ENCODE measurements at regions not wholly inside any gene's neighbourhood (a gene's known extent, or its start where the extent isn't known, plus 50 kb on each side); places are given as distances from the start of the nearest gene placed in this dataset.

DNA sequence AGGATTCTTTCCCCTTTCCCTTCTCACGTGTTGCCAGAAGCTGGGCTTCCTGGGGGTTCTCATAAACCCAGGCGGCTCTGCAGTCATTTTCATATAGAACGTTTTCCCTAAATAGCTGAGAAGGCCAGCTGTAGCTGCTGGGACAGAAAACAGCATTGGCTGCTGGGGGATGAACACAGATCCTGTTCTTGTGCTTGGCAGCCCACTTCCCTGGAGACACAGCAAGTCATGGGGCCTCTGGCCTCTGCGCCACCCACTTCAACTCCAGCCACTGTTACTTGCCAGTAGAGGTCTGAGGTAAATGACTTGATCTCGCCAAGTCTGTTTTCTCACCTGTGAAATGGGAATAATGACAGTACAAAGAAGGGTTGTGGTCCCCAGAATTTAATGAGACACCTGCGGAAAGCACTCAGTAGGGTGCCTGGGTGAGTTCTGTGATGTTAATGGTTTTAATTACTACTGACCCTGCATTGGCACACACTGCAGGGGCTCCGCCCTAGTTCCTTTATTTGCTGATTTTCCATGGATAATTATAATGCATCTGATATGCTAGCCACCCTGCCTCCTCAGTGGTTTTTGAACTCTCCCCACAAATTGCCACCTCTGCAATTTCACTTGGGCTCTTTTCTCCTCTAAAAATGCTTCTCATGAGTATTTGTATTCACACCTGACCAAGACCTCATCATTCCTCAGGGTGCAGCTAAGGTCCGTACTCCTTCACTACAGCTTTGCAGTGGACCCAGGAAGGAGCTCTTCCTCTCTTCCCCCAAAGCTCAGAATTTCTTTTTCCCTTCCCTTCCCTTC lies 274.7 kb downstream of the RPLP1 start:
- no peaks in the 10 kb centered on the region for H3K4me1 ChIP-seq
- ChIA-PET CTCF (interaction anchor here (1.2 to 1.7 kb wide), 2 partner anchors 16 to 18 kb away, joined by 3 to 6 read pairs; no protein-coding TSS in a partner anchor), POLR2A (no interaction called here)
- no peak for DNase-seq (ENCODE audit: low read depth in 1 of 2, low spot score in 1 of 2)
- H3K9me3 ChIP-seq: no peaks in the 10 kb centered on the region
- TF ChIP-seq MAFK (IDR thresholded peaks at IDR 0.05; ENCODE audit: partially characterized antibody) (peak; percentile 54), USF2 (IDR thresholded peaks at IDR 0.05) (no peak)
- 69% methylated on average over 8 of the region's 8 CpGs for WGBS (ENCODE audit: missing lambda C conversion rate)
- ATAC-seq: no peak
- no peak for FAIRE-seq
- H3K27ac ChIP-seq: no peak overlapping the region
- H3K4me3 ChIP-seq: no peak overlapping the region
- H3K4me2 ChIP-seq: no peak overlapping the region

GRCh38 chr15:69729167-69729748 lies 276.6 kb downstream of the RPLP1 start:
- H3K4me1 ChIP-seq: no peaks in the 10 kb centered on the region
- ChIA-PET CTCF (interaction anchor here (0.7 to 1.7 kb wide), 13 partner anchors 9 to 758 kb away, joined by 3 to 6 read pairs (median 4); no protein-coding TSS in a partner anchor), POLR2A (no interaction called here)
- no peak overlapping the region for H3K4me3 ChIP-seq
- FAIRE-seq (no peak), DNase-seq (ENCODE audit: low read depth in 1 of 2, low spot score in 1 of 2) (peak in 1 of 2 experiments; percentile 29), ATAC-seq (no peak)
- WGBS (ENCODE audit: missing lambda C conversion rate): 47% methylated on average over 9 of the region's 9 CpGs
- H3K27ac ChIP-seq: no peak overlapping the region
- H3K4me2 ChIP-seq: no peak overlapping the region
- no peaks in the 10 kb centered on the region for H3K9me3 ChIP-seq
- no peak for TF ChIP-seq FOSL2 (IDR thresholded peaks at IDR 0.05)
- TF ChIP-seq FOSL2 (CRISPR knock-in tag; IDR thresholded peaks at IDR 0.05): no peak
- TF ChIP-seq HEYL (CRISPR knock-in tag; IDR thresholded peaks at IDR 0.05): no peak
- TF ChIP-seq EHMT2 (IDR thresholded peaks at IDR 0.05; ENCODE audit: low read depth): no peak
- TF ChIP-seq CTCF (IDR thresholded peaks at IDR 0.05): peak; percentile 59
- TF ChIP-seq RAD21 (conservative IDR thresholded peaks at IDR 0.05 in 1 of 2, IDR thresholded peaks at IDR 0.05 in 1 of 2): peak; percentile 50 to 66; a peak in 3 of 5 replicates
- TF ChIP-seq SMC3 (IDR thresholded peaks at IDR 0.05): peak; percentile 30; the same call in 2 of the 3 replicates

- H3K4me2 ChIP-seq: no peak overlapping the region
- FAIRE-seq (no peak), DNase-seq (ENCODE audit: low read depth in 1 of 2, low spot score in 1 of 2) (no peak), ATAC-seq (no peak)
- WGBS (ENCODE audit: missing lambda C conversion rate): 53% methylated on average over 13 of the region's 13 CpGs
- H3K27ac ChIP-seq: no peak overlapping the region
- H3K4me3 ChIP-seq: no peak overlapping the region
- CTCF ChIA-PET: interaction anchor here (1.7 to 3.1 kb wide), 2 partner anchors 13 to 19 kb away, joined by 8 to 9 read pairs; no protein-coding TSS in a partner anchor
- POLR2A ChIA-PET: no interaction called here
- H3K9me3 ChIP-seq: no peaks in the 10 kb centered on the region
- no peaks in the 10 kb centered on the region for H3K4me1 ChIP-seq
- no peak for TF ChIP-seq NPAS2 (CRISPR knock-in tag; IDR thresholded peaks at IDR 0.05; ENCODE audit: borderline replicate concordance)
- no peak for TF ChIP-seq MYC (IDR thresholded peaks at IDR 0.05; ENCODE audit: borderline replicate concordance, low read length)
- TF ChIP-seq TFCP2L1 (CRISPR knock-in tag; IDR thresholded peaks at IDR 0.05): no peak
- no peak for TF ChIP-seq CHD4 (IDR thresholded peaks at IDR 0.05; ENCODE audit: borderline replicate concordance)
- TF ChIP-seq PHF8 (IDR thresholded peaks at IDR 0.05; ENCODE audit: borderline replicate concordance, low read depth): no peak
- TF ChIP-seq TP53 (CRISPR knock-in tag; IDR thresholded peaks at IDR 0.05): no peak
- no peak for TF ChIP-seq HDAC2 (IDR thresholded peaks at IDR 0.05)
- TF ChIP-seq BHLHE40 (IDR thresholded peaks at IDR 0.05; ENCODE audit: low read depth, low read length): no peak
- no peak for TF ChIP-seq MAX (IDR thresholded peaks at IDR 0.05)
- no peak for TF ChIP-seq HOXA7 (CRISPR knock-in tag; IDR thresholded peaks at IDR 0.05)
- no peak for TF ChIP-seq PBX3 (IDR thresholded peaks at IDR 0.05)
Observed at GRCh38 chr15:69730281-69731080, 277.9 kb downstream of the RPLP1 start.
